ENCODE measurements at regions not wholly inside any gene's neighbourhood (a gene's known extent, or its start where the extent isn't known, plus 50 kb on each side); places are given as distances from the start of the nearest gene placed in this dataset.
"Not testable (repeated sequence)": the region's sequence is repeated elsewhere in the genome, so short reads cannot be mapped to it uniquely, and the experiment has no call there.

DNA sequence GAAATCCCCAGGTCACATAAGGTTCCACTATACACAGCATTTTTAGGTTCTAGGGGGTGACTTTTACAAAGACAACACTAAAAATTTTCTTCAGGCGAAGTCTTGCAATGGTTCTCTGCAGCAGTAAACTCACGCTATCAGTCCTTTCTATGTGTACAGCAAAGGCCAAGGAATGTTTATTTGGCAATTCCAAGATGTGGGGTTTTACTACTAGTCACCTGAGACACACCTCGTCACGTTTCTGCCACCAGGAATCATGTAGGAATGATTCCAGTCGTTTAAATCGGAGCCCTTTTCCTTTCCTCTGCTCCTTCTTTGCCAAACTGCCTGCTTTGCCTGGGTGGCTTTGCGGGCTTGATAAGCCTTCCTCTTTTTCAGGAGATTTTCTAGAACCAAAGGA, 75.9 kb upstream of the ENPEP start:
- no peak overlapping the region for H3K9ac ChIP-seq (ENCODE audit: low read depth in 1 of 2, low read length in 2 of 2)
- no peaks in the 10 kb centered on the region for H3K36me3 ChIP-seq (ENCODE audit: control insufficient read depth in 2 of 2, insufficient read depth in 2 of 2, low read length in 2 of 2)
- H3K4me3 ChIP-seq (ENCODE audit: low read length in 2 of 2) = no peak overlapping the region
- no peaks in the 10 kb centered on the region for H3K9me3 ChIP-seq (ENCODE audit: control insufficient read depth in 2 of 2, low read length in 2 of 2)
- H3K4me1 ChIP-seq (ENCODE audit: control insufficient read depth in 2 of 2, insufficient read depth in 2 of 2, low read length in 2 of 2) = peaks cover 0 to 2% of the 10 kb centered on the region in 2 donors
- H3K27me3 ChIP-seq (ENCODE audit: control insufficient read depth in 2 of 2, insufficient read depth in 2 of 2, low read length in 2 of 2) = no peaks in the 10 kb centered on the region
- no peak overlapping the region for H3K27ac ChIP-seq (ENCODE audit: low read depth in 2 of 2, low read length in 2 of 2)

DNA sequence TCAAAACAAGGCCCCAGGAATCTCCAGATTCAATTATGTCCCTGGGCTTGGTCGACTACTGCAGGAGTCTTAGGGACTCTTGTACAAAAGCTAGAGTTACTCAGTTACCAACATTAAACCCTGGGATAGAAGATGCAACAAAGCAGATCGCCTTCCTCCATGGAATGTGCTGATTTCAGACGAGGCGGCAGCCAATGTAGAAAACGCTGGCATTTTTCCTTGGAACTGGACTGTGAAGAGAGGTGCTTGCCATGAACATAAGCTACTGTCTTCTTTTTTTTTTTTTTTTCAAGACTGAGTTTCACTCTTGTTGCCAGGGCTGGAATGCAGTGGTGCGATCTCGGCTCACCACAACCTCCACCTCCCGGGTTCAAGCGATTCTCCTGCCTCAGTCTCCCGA, 76.9 kb upstream of the ENPEP start:
- not testable (repeated sequence) for H3K4me3 ChIP-seq (ENCODE audit: low read length in 2 of 2); H3K4me1 ChIP-seq (ENCODE audit: control insufficient read depth in 2 of 2, insufficient read depth in 2 of 2, low read length in 2 of 2); H3K9ac ChIP-seq (ENCODE audit: low read depth in 1 of 2, low read length in 2 of 2); H3K27me3 ChIP-seq (ENCODE audit: control insufficient read depth in 2 of 2, insufficient read depth in 2 of 2, low read length in 2 of 2); H3K9me3 ChIP-seq (ENCODE audit: control insufficient read depth in 2 of 2, low read length in 2 of 2); H3K36me3 ChIP-seq (ENCODE audit: control insufficient read depth in 2 of 2, insufficient read depth in 2 of 2, low read length in 2 of 2); H3K27ac ChIP-seq (ENCODE audit: low read depth in 2 of 2, low read length in 2 of 2)

DNA sequence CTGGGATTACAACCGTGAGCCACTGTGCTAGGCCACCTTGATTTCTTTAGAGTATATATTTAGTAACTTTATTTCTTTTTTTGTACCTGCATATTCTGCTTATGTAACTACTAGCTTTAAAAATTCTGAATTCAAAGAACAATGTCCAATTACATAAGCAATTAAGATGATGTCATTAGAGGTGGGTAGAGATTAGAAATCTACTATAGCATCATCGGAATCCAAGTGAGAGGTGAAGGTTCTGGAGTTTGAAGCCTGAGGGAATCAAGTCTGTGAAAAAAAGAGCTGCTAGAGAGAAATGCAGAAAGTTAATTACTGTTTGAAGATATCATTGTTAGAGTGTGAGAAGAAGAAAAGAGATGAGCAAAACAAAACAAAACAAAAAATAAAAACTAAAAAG, 79.0 kb upstream of the ENPEP start:
- no peaks in the 10 kb centered on the region for H3K36me3 ChIP-seq (ENCODE audit: control insufficient read depth in 2 of 2, insufficient read depth in 2 of 2, low read length in 2 of 2)
- no peaks in the 10 kb centered on the region for H3K27me3 ChIP-seq (ENCODE audit: control insufficient read depth in 2 of 2, insufficient read depth in 2 of 2, low read length in 2 of 2)
- no peak overlapping the region for H3K27ac ChIP-seq (ENCODE audit: low read depth in 2 of 2, low read length in 2 of 2)
- H3K4me1 ChIP-seq (ENCODE audit: control insufficient read depth in 2 of 2, insufficient read depth in 2 of 2, low read length in 2 of 2) = peaks cover 0 to 2% of the 10 kb centered on the region in 2 donors
- no peaks in the 10 kb centered on the region for H3K9me3 ChIP-seq (ENCODE audit: control insufficient read depth in 2 of 2, low read length in 2 of 2)
- H3K9ac ChIP-seq (ENCODE audit: low read depth in 1 of 2, low read length in 2 of 2) = no peak overlapping the region
- no peak overlapping the region for H3K4me3 ChIP-seq (ENCODE audit: low read length in 2 of 2)

DNA sequence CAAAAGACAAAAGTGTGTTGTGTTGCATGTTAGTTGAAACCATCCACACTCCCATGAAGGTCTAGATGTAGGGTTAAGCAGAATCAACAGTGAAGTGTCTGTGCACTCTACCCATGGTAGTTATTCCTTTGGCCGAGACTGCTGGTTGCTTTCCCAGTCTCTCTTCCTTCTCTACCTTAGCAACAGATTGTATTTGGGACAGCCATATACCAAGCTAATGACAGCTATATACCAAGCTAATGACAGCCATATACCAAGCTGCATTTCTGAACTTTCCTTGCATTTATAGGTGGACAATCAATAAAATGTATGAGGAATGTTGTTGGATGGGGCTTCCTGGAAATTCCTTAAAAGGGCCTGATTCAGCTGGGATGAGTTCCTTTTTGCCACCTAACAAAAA, 80.5 kb upstream of the ENPEP start:
- Histone ChIP-seq H3K9me3 (ENCODE audit: control insufficient read depth in 2 of 2, low read length in 2 of 2) (no peaks in the 10 kb centered on the region), H3K9ac (ENCODE audit: low read depth in 1 of 2, low read length in 2 of 2) (no peak overlapping the region), H3K27me3 (ENCODE audit: control insufficient read depth in 2 of 2, insufficient read depth in 2 of 2, low read length in 2 of 2) (no peaks in the 10 kb centered on the region), H3K27ac (ENCODE audit: low read depth in 2 of 2, low read length in 2 of 2) (no peak overlapping the region), H3K4me1 (ENCODE audit: control insufficient read depth in 2 of 2, insufficient read depth in 2 of 2, low read length in 2 of 2) (peaks cover 0 to 2% of the 10 kb centered on the region in 2 donors), H3K4me3 (ENCODE audit: low read length in 2 of 2) (no peak overlapping the region), H3K36me3 (ENCODE audit: control insufficient read depth in 2 of 2, insufficient read depth in 2 of 2, low read length in 2 of 2) (no peaks in the 10 kb centered on the region)

DNA sequence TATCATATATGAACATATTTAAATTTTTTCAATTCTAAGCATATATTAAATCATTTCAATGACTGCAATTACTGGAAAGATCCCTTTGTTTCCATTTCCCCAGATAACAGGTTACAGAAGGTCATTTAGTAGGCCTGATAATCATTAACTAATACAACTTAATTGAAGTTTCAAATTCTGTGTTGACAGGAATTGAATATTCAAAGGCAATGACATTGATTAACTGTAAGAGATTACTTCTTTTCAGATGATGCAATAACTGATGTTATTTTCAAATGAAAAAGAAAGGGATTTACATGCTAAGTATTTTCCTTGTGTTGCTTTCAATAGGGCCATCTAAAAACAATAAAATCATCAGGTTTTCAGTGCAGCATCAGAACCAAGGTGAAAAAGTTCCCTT, 81.1 kb upstream of the ENPEP start:
- H3K9me3 ChIP-seq (ENCODE audit: control insufficient read depth in 2 of 2, low read length in 2 of 2) = no peaks in the 10 kb centered on the region
- H3K9ac ChIP-seq (ENCODE audit: low read depth in 1 of 2, low read length in 2 of 2) = no peak overlapping the region
- no peak overlapping the region for H3K27ac ChIP-seq (ENCODE audit: low read depth in 2 of 2, low read length in 2 of 2)
- no peak overlapping the region for H3K4me3 ChIP-seq (ENCODE audit: low read length in 2 of 2)
- no peaks in the 10 kb centered on the region for H3K27me3 ChIP-seq (ENCODE audit: control insufficient read depth in 2 of 2, insufficient read depth in 2 of 2, low read length in 2 of 2)
- H3K4me1 ChIP-seq (ENCODE audit: control insufficient read depth in 2 of 2, insufficient read depth in 2 of 2, low read length in 2 of 2) = peaks cover 0 to under 1% of the 10 kb centered on the region in 2 donors
- H3K36me3 ChIP-seq (ENCODE audit: control insufficient read depth in 2 of 2, insufficient read depth in 2 of 2, low read length in 2 of 2) = no peaks in the 10 kb centered on the region

DNA sequence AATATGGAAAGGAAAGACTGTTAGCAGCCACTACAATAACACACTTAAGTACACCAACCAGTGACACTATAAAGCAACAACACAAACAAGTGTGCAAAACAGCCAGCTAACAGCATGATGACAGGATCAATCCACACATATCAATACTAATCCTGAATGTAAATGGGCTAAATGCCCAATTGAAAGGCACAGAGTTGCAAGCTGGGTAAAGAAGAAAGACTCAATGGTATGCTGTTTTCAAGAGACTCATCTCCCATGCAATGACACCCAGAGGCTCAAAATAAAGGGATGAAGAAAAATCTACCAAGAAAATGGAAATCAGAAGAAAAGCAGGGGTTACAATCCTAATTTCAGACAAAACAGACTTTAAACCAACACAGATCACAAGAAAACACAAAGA, 94.2 kb upstream of the ENPEP start:
- no peak overlapping the region for H3K4me3 ChIP-seq (ENCODE audit: low read length in 2 of 2)
- no peaks in the 10 kb centered on the region for H3K4me1 ChIP-seq (ENCODE audit: control insufficient read depth in 2 of 2, insufficient read depth in 2 of 2, low read length in 2 of 2)
- H3K27me3 ChIP-seq (ENCODE audit: control insufficient read depth in 2 of 2, insufficient read depth in 2 of 2, low read length in 2 of 2) = peaks cover 0 to 2% of the 10 kb centered on the region in 2 donors
- no peak overlapping the region for H3K27ac ChIP-seq (ENCODE audit: low read depth in 2 of 2, low read length in 2 of 2)
- H3K9me3 ChIP-seq (ENCODE audit: control insufficient read depth in 2 of 2, low read length in 2 of 2) = peaks cover 5 to 9% of the 10 kb centered on the region in 2 donors
- no peaks in the 10 kb centered on the region for H3K36me3 ChIP-seq (ENCODE audit: control insufficient read depth in 2 of 2, insufficient read depth in 2 of 2, low read length in 2 of 2)
- H3K9ac ChIP-seq (ENCODE audit: low read depth in 1 of 2, low read length in 2 of 2) = no peak overlapping the region

DNA sequence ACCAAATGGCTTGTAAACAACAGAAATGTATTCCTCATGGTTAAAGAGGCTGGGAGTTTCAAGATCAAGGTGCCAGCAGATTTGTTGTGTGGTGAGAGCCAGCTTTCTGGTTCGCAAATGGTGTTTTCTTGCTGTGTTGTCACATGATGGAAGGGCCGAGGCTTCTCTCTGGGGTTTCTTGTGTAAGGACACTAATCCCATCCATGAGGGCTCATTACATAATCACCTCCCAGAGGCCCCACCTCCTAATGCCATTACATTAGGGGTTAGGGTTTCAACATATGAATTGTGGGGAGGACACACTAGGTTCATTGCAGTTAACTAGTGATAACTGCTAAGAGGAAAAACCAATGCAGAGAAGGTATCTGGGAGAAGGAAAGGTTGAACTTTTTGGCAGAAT, 103.5 kb upstream of the ENPEP start:
- Histone ChIP-seq H3K4me1 (ENCODE audit: control insufficient read depth in 2 of 2, insufficient read depth in 2 of 2, low read length in 2 of 2) (no peaks in the 10 kb centered on the region), H3K27me3 (ENCODE audit: control insufficient read depth in 2 of 2, insufficient read depth in 2 of 2, low read length in 2 of 2) (no peaks in the 10 kb centered on the region), H3K9ac (ENCODE audit: low read depth in 1 of 2, low read length in 2 of 2) (no peak overlapping the region), H3K9me3 (ENCODE audit: control insufficient read depth in 2 of 2, low read length in 2 of 2) (no peaks in the 10 kb centered on the region), H3K36me3 (ENCODE audit: control insufficient read depth in 2 of 2, insufficient read depth in 2 of 2, low read length in 2 of 2) (no peaks in the 10 kb centered on the region), H3K27ac (ENCODE audit: low read depth in 2 of 2, low read length in 2 of 2) (no peak overlapping the region), H3K4me3 (ENCODE audit: low read length in 2 of 2) (no peak overlapping the region)

DNA sequence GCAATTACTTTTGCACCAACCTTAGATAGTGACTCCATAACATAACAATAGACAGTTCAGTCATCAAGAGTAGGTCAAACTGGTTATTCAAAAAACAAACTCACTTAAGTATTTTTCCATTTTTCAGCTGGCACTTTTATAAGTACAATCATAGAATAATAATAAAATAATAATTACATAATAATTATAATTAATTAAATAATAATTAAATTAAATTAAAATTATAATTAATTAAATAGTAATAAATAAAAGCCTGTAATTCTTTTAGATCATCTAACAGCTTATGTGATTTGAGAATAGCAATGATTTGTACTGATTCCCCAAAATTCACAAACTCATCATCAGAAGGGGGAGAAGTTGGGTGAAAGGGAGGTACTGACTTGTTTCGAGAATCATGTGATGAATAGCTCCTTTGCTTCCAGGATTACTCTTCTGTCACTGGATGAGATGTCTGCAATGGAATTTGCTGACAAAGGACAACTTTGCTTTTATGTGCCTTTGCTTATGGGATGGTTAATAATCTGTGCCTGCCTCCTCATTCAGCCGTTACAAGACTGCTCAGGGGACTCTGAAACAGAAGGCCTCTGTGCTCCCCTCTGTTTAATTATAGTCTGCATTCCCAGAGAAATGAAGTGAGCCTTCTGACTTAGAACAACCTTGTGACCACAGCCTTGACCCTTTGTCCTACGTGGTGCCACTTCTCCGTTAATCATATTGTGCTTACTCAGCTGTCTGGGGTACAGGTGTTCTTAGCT, 104.8 kb upstream of the ENPEP start:
- H3K9ac ChIP-seq (ENCODE audit: low read depth in 1 of 2, low read length in 2 of 2) = no peak overlapping the region
- H3K36me3 ChIP-seq (ENCODE audit: control insufficient read depth in 2 of 2, insufficient read depth in 2 of 2, low read length in 2 of 2) = no peaks in the 10 kb centered on the region
- no peaks in the 10 kb centered on the region for H3K9me3 ChIP-seq (ENCODE audit: control insufficient read depth in 2 of 2, low read length in 2 of 2)
- no peak overlapping the region for H3K27ac ChIP-seq (ENCODE audit: low read depth in 2 of 2, low read length in 2 of 2)
- H3K4me1 ChIP-seq (ENCODE audit: control insufficient read depth in 2 of 2, insufficient read depth in 2 of 2, low read length in 2 of 2) = no peaks in the 10 kb centered on the region
- H3K4me3 ChIP-seq (ENCODE audit: low read length in 2 of 2) = no peak overlapping the region
- H3K27me3 ChIP-seq (ENCODE audit: control insufficient read depth in 2 of 2, insufficient read depth in 2 of 2, low read length in 2 of 2) = no peaks in the 10 kb centered on the region

DNA sequence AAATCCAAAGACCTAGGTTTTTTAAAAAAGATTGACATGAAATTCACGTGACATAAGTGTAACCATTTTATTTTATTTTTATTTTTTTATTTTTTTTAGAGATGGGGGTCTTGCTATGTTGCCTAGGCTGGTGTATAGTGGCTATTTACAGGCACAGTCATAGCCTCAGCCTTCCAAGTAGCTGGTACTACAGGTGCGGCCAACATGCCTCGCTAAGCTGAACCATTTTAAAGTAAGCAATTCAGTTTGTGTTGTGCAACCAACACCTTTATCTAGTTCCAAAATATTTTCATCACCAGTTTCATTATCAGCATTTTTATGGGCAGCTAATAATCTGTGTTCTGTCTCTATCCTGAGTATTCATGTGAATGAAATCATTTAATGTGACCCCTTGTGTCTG, 107.5 kb upstream of the ENPEP start:
- no peaks in the 10 kb centered on the region for H3K36me3 ChIP-seq (ENCODE audit: control insufficient read depth in 2 of 2, insufficient read depth in 2 of 2, low read length in 2 of 2)
- no peak overlapping the region for H3K27ac ChIP-seq (ENCODE audit: low read depth in 2 of 2, low read length in 2 of 2)
- no peaks in the 10 kb centered on the region for H3K27me3 ChIP-seq (ENCODE audit: control insufficient read depth in 2 of 2, insufficient read depth in 2 of 2, low read length in 2 of 2)
- H3K9me3 ChIP-seq (ENCODE audit: control insufficient read depth in 2 of 2, low read length in 2 of 2) = no peaks in the 10 kb centered on the region
- no peak overlapping the region for H3K9ac ChIP-seq (ENCODE audit: low read depth in 1 of 2, low read length in 2 of 2)
- H3K4me1 ChIP-seq (ENCODE audit: control insufficient read depth in 2 of 2, insufficient read depth in 2 of 2, low read length in 2 of 2) = no peaks in the 10 kb centered on the region
- H3K4me3 ChIP-seq (ENCODE audit: low read length in 2 of 2) = no peak overlapping the region

DNA sequence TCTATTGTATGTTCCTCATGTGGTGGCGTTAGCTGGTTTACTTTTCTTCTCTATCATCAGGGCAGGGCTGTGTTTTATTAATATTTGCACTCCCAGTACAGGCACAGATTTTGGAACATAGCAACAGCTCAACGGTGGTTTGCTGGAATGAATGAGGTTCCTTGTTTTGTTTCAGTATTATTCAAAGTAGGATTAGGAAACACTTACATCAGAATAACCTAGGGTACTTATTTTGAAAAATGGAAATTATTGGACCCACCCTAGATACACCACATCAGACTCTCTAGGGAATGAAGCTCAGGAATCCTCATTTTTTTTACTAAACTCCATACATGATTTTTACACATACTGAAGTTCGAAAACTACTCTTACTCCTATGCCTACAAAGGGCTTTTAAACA, 108.8 kb upstream of the ENPEP start:
- Histone ChIP-seq H3K4me1 (ENCODE audit: control insufficient read depth in 2 of 2, insufficient read depth in 2 of 2, low read length in 2 of 2) (no peaks in the 10 kb centered on the region), H3K4me3 (ENCODE audit: low read length in 2 of 2) (no peak overlapping the region)

DNA sequence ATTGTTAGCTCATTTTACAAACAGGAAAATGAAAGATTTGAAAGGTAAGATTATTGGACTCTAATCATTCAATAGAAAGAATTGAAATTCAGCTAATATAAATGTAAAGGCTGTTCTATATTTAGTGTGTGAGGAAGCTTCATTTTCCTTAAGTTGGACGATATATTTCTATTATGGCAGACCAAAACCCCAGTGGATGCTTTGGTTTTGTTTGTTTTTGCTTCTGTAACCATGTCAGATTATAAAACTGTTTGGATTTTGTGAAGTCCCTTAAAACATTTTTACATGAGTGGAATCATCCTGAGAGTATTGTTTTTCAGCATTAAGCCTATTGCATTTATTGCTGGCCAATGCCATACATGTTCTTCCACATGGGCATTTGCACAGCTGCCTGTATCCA, 110.2 kb upstream of the ENPEP start:
- Histone ChIP-seq H3K9me3 (ENCODE audit: control insufficient read depth in 2 of 2, low read length in 2 of 2) (no peaks in the 10 kb centered on the region), H3K4me3 (ENCODE audit: low read length in 2 of 2) (no peak overlapping the region), H3K9ac (ENCODE audit: low read depth in 1 of 2, low read length in 2 of 2) (no peak overlapping the region), H3K36me3 (ENCODE audit: control insufficient read depth in 2 of 2, insufficient read depth in 2 of 2, low read length in 2 of 2) (no peaks in the 10 kb centered on the region), H3K27ac (ENCODE audit: low read depth in 2 of 2, low read length in 2 of 2) (no peak overlapping the region), H3K27me3 (ENCODE audit: control insufficient read depth in 2 of 2, insufficient read depth in 2 of 2, low read length in 2 of 2) (no peaks in the 10 kb centered on the region), H3K4me1 (ENCODE audit: control insufficient read depth in 2 of 2, insufficient read depth in 2 of 2, low read length in 2 of 2) (no peaks in the 10 kb centered on the region)

More for the DNA sequence above, 108.8 kb upstream of the ENPEP start:
- H3K36me3 ChIP-seq (ENCODE audit: control insufficient read depth in 2 of 2, insufficient read depth in 2 of 2, low read length in 2 of 2) = no peaks in the 10 kb centered on the region
- no peak overlapping the region for H3K27ac ChIP-seq (ENCODE audit: low read depth in 2 of 2, low read length in 2 of 2)
- no peak overlapping the region for H3K9ac ChIP-seq (ENCODE audit: low read depth in 1 of 2, low read length in 2 of 2)
- H3K9me3 ChIP-seq (ENCODE audit: control insufficient read depth in 2 of 2, low read length in 2 of 2) = no peaks in the 10 kb centered on the region
- no peaks in the 10 kb centered on the region for H3K27me3 ChIP-seq (ENCODE audit: control insufficient read depth in 2 of 2, insufficient read depth in 2 of 2, low read length in 2 of 2)

Measured in mucosa of rectum (tissue), 2 donors.